T-cell (primary cell): ENCODE measurements at regions not wholly inside any gene's neighbourhood (a gene's known extent, or its start where the extent isn't known, plus 50 kb on each side); places are given as distances from the start of the nearest gene placed in this dataset.

ENCODE experiments used
- ATAC-seq, 4 experiments: fragments of 200-7000 bp in 3 of 4; fragments of 150-1000 bp in 1 of 4; cut with Tn5 transposase; replicated peaks in 1 of 4; 1 replicate in 3 of 4; 2 replicates in 1 of 4; pipeline ENCODE4 v1.10.0; 2021; ENCODE audit warnings: moderate library complexity in 3 of 4, mild to moderate bottlenecking in 2 of 4, moderate number of reproducible peaks in 1 of 4
- CTCF ChIA-PET, 2 donors: fragments of 300-600 bp; sonication (Branson Sonifier 250); formaldehyde crosslinking; loops; one replicate each; lab custom pipeline; 2022; ENCODE audit warnings: antibody characterized with exemption in 2 of 2; lab: Charles Lee
- POLR2A ChIA-PET, 2 donors: fragments of 300-600 bp; sonication (Branson Sonifier 250); formaldehyde crosslinking; loops; one replicate each; lab custom pipeline; 2022; ENCODE audit warnings: antibody characterized with exemption in 2 of 2; lab: Charles Lee
- DNase-seq, 35 experiments: peaks; one replicate each; pipeline versions ENCODE4 v3.0.0 to v3.0.0-alpha.2; 2013 to 2023
- H3K27ac ChIP-seq: one replicate; pipeline ENCODE4 v1.5.1; 2013; ENCODE audit warnings: low read length
- H3K27me3 ChIP-seq, 2 experiments: replicated peaks in 1 of 2; 1 replicate in 1 of 2; 2 replicates in 1 of 2; pipeline versions ENCODE4 v1.6.1 to v1.7.0; 2013; ENCODE audit warnings: low read length in 1 of 2, mixed read lengths in 1 of 2; ENCODE audit not compliant: control insufficient read depth in 2 of 2, insufficient read depth in 2 of 2; ENCODE audit errors: extremely low read depth in 1 of 2
- H3K36me3 ChIP-seq, 2 donors: 1 replicate in 1 of 2; 2 replicates in 1 of 2; pipeline versions ENCODE4 v1.6.1 to v1.7.0; 2013; ENCODE audit warnings: low read length in 1 of 2; ENCODE audit not compliant: control insufficient read depth in 2 of 2, insufficient read depth in 1 of 2; ENCODE audit errors: extremely low read depth in 1 of 2
- H3K4me1 ChIP-seq, 2 experiments: 1 replicate in 1 of 2; 2 replicates in 1 of 2; pipeline versions ENCODE4 v1.6.1 to v1.7.0; 2013; ENCODE audit warnings: low read length in 2 of 2, mixed read lengths in 1 of 2; ENCODE audit not compliant: insufficient read depth in 2 of 2, control insufficient read depth in 1 of 2; ENCODE audit errors: extremely low read depth in 1 of 2
- H3K4me3 ChIP-seq, 2 donors: 1 replicate in 1 of 2; 2 replicates in 1 of 2; pipeline versions ENCODE4 v1.5.1 to v1.7.0; 2013; ENCODE audit warnings: mild to moderate bottlenecking in 2 of 2, low read length in 1 of 2, moderate library complexity in 1 of 2; ENCODE audit not compliant: control insufficient read depth in 1 of 2; ENCODE audit errors: extremely low read depth in 1 of 2
- H3K9me3 ChIP-seq: 2 replicates; pipeline ENCODE4 v1.7.0; 2013
- H3K27ac Mint-ChIP-seq, 2 donors: one replicate each; pipeline ENCODE4 v1.8.0; 2020 to 2021; ENCODE audit warnings: mild to moderate bottlenecking in 2 of 2, mixed read lengths in 2 of 2
- H3K27me3 Mint-ChIP-seq, 2 donors: one replicate each; pipeline ENCODE4 v1.8.0; 2021 to 2022; ENCODE audit warnings: mixed read lengths in 2 of 2
- H3K36me3 Mint-ChIP-seq: one replicate; pipeline ENCODE4 v1.8.0; 2021; ENCODE audit warnings: mixed read lengths
- H3K4me1 Mint-ChIP-seq, 3 donors: one replicate each; pipeline ENCODE4 v1.8.0; 2020 to 2022; ENCODE audit warnings: mixed read lengths in 3 of 3, mild to moderate bottlenecking in 1 of 3
- H3K4me3 Mint-ChIP-seq, 3 donors: one replicate each; pipeline ENCODE4 v1.8.0; 2020 to 2022; ENCODE audit warnings: mild to moderate bottlenecking in 3 of 3, mixed read lengths in 3 of 3, moderate library complexity in 3 of 3
- H3K9me3 Mint-ChIP-seq, 3 donors: one replicate each; pipeline ENCODE4 v1.8.0; 2020 to 2022; ENCODE audit warnings: mixed read lengths in 3 of 3
- WGBS: methylation state at CpG from one replicate; pipeline ENCODE4 v1.1.5; 2013; ENCODE audit warnings: missing lambda C conversion rate; ENCODE audit not compliant: insufficient coverage; 5-methylcytosine and 5-hydroxymethylcytosine counted together

- 84% methylated on average over 5 of the region's 6 CpGs for WGBS
- Histone ChIP-seq H3K27ac (no peak overlapping the region), H3K4me1 (peaks cover 3 to 17% of the 10 kb centered on the region in 2 experiments), H3K27me3 (peaks cover 6 to 38% of the 10 kb centered on the region in 2 experiments), H3K4me3 (no peak overlapping the region), H3K36me3 (no peaks in the 10 kb centered on the region), H3K9me3 (no peaks in the 10 kb centered on the region)
- H3K27me3 Mint-ChIP-seq: peaks cover 35% of the 10 kb centered on the region in 2 donors
- no peak overlapping the region for H3K27ac Mint-ChIP-seq
- H3K9me3 Mint-ChIP-seq: no peaks in the 10 kb centered on the region
- peaks cover 3% of the 10 kb centered on the region for H3K36me3 Mint-ChIP-seq
- no peak for DNase-seq
- ChIA-PET CTCF (no interaction called here), POLR2A (no interaction called here)
- no peak for ATAC-seq
- peak overlapping the region in 1 of 3 donors; percentile 97 for H3K4me3 Mint-ChIP-seq
- H3K4me1 Mint-ChIP-seq: peaks cover 13 to 20% (median 15%) of the 10 kb centered on the region in 3 donors
Observed at GRCh38 chr20:36094497-36094896, 60.0 kb upstream of the EPB41L1 start.

GRCh38 chr20:36096435-36096834, 58.1 kb upstream of the EPB41L1 start:
- H3K9me3 ChIP-seq: no peaks in the 10 kb centered on the region
- DNase-seq (no peak), ATAC-seq (no peak)
- peaks cover 3 to 23% of the 10 kb centered on the region in 2 experiments for H3K27me3 ChIP-seq
- no peaks in the 10 kb centered on the region for H3K36me3 ChIP-seq
- H3K27ac ChIP-seq: no peak overlapping the region
- H3K4me3 ChIP-seq: no peak overlapping the region
- CTCF ChIA-PET: no interaction called here
- peaks cover 18 to 19% of the 10 kb centered on the region in 2 donors for H3K27me3 Mint-ChIP-seq
- H3K9me3 Mint-ChIP-seq: no peaks in the 10 kb centered on the region
- H3K4me1 ChIP-seq: peaks cover 3 to 17% of the 10 kb centered on the region in 2 experiments
- H3K4me3 Mint-ChIP-seq: no peak overlapping the region
- no peak overlapping the region for H3K27ac Mint-ChIP-seq
- POLR2A ChIA-PET: interaction anchor here in 1 of 2 donors (0.6 kb wide), 1 partner anchor 103 kb away, joined by 8 read pairs; no protein-coding TSS in a partner anchor
- peaks cover 3% of the 10 kb centered on the region for H3K36me3 Mint-ChIP-seq
- H3K4me1 Mint-ChIP-seq: peaks cover 13 to 20% (median 15%) of the 10 kb centered on the region in 3 donors

GRCh38 chr20:36097337-36098151, 57.0 kb upstream of the EPB41L1 start:
- DNase-seq (no peak), ATAC-seq (no peak)
- Histone ChIP-seq H3K27me3 (peaks cover 3 to 16% of the 10 kb centered on the region in 2 experiments), H3K4me1 (peaks cover 3 to 11% of the 10 kb centered on the region in 2 experiments), H3K4me3 (no peak overlapping the region), H3K36me3 (no peaks in the 10 kb centered on the region), H3K9me3 (no peaks in the 10 kb centered on the region), H3K27ac (no peak overlapping the region)
- Mint-ChIP-seq H3K4me3 (no peak overlapping the region), H3K27ac (no peak overlapping the region), H3K27me3 (peaks cover 12 to 13% of the 10 kb centered on the region in 2 donors), H3K9me3 (no peaks in the 10 kb centered on the region), H3K4me1 (peaks cover 10 to 16% (median 13%) of the 10 kb centered on the region in 3 donors), H3K36me3 (peaks cover 3% of the 10 kb centered on the region)
- CTCF ChIA-PET: interaction anchor here in 1 of 2 donors (0.9 kb wide), 1 partner anchor 155 kb away, joined by 4 read pairs; no protein-coding TSS in a partner anchor
- WGBS: 87% methylated on average over 4 of the region's 4 CpGs
- POLR2A ChIA-PET: no interaction called here

- H3K27ac ChIP-seq: no peak overlapping the region
- POLR2A ChIA-PET: no interaction called here
- H3K9me3 ChIP-seq: no peaks in the 10 kb centered on the region
- WGBS: no CpG with 5 or more reads among the region's 2 CpGs
- Mint-ChIP-seq H3K36me3 (no peaks in the 10 kb centered on the region), H3K27ac (no peak overlapping the region), H3K4me3 (no peak overlapping the region), H3K27me3 (peaks cover 6 to 8% of the 10 kb centered on the region in 2 donors), H3K9me3 (no peaks in the 10 kb centered on the region), H3K4me1 (peaks cover 5 to 11% (median 6%) of the 10 kb centered on the region in 3 donors)
- CTCF ChIA-PET: interaction anchor here in 1 of 2 donors (0.9 kb wide), 1 partner anchor 156 kb away, joined by 4 read pairs; no protein-coding TSS in a partner anchor
- no peak for ATAC-seq
- DNase-seq: peak in 1 of 35 experiments; percentile 22
- H3K36me3 ChIP-seq: no peaks in the 10 kb centered on the region
- H3K4me3 ChIP-seq: no peak overlapping the region
- peaks cover 0 to 4% of the 10 kb centered on the region in 2 experiments for H3K4me1 ChIP-seq
- peaks cover 3 to 9% of the 10 kb centered on the region in 2 experiments for H3K27me3 ChIP-seq
Observed at GRCh38 chr20:36098364-36098763, 56.2 kb upstream of the EPB41L1 start.

GRCh38 chr20:36099106-36099505, 55.4 kb upstream of the EPB41L1 start:
- CTCF ChIA-PET: no interaction called here
- no peak for ATAC-seq
- POLR2A ChIA-PET: no interaction called here
- Histone ChIP-seq H3K27me3 (peaks cover 3 to 4% of the 10 kb centered on the region in 2 experiments), H3K36me3 (no peaks in the 10 kb centered on the region), H3K4me1 (no peaks in the 10 kb centered on the region), H3K4me3 (no peak overlapping the region), H3K9me3 (no peaks in the 10 kb centered on the region), H3K27ac (no peak overlapping the region)
- Mint-ChIP-seq H3K4me1 (peaks cover 1 to 5% (median 3%) of the 10 kb centered on the region in 3 donors), H3K9me3 (no peaks in the 10 kb centered on the region), H3K36me3 (no peaks in the 10 kb centered on the region), H3K4me3 (no peak overlapping the region), H3K27ac (no peak overlapping the region), H3K27me3 (peaks cover 3 to 4% of the 10 kb centered on the region in 2 donors)
- no peak for DNase-seq
- no CpG with 5 or more reads among the region's 3 CpGs for WGBS

GRCh38 chr20:36101192-36101591, 53.3 kb upstream of the EPB41L1 start:
- ChIA-PET CTCF (no interaction called here), POLR2A (no interaction called here)
- no peak for ATAC-seq
- Histone ChIP-seq H3K9me3 (no peaks in the 10 kb centered on the region), H3K36me3 (no peaks in the 10 kb centered on the region), H3K4me3 (no peak overlapping the region), H3K27me3 (peaks cover 0 to 3% of the 10 kb centered on the region in 2 experiments), H3K27ac (no peak overlapping the region), H3K4me1 (no peaks in the 10 kb centered on the region)
- H3K9me3 Mint-ChIP-seq: no peaks in the 10 kb centered on the region
- no peaks in the 10 kb centered on the region for H3K27me3 Mint-ChIP-seq
- peaks cover 0 to 3% (median 0%) of the 10 kb centered on the region in 3 donors for H3K4me1 Mint-ChIP-seq
- no peak overlapping the region for H3K27ac Mint-ChIP-seq
- WGBS: no CpG with 5 or more reads among the region's 3 CpGs
- H3K36me3 Mint-ChIP-seq: no peaks in the 10 kb centered on the region
- no peak for DNase-seq
- H3K4me3 Mint-ChIP-seq: no peak overlapping the region
